ENCODE measurements at regions not wholly inside any gene's neighbourhood (a gene's known extent, or its start where the extent isn't known, plus 50 kb on each side); places are given as distances from the start of the nearest gene placed in this dataset.

GRCh38 chr5:74510476-74511075 is 130.0 kb downstream of the ENC1 start:
- TF ChIP-seq CTCF (IDR thresholded peaks at IDR 0.05), result no peak
- no peak for TF ChIP-seq EZH2phosphoT487 (IDR thresholded peaks at IDR 0.05)
